BLaER1 treated with 17β-estradiol and CSF1 and Interleukin-3, amounts not matched to agents 10 nM and 100 nM (cell line): ENCODE measurements at regions not wholly inside any gene's neighbourhood (a gene's known extent, or its start where the extent isn't known, plus 50 kb on each side); places are given as distances from the start of the nearest gene placed in this dataset.
A peak's percentile ranks its signal among the peaks of the same experiment; 100 is the strongest.
"Not testable (repeated sequence)": the region's sequence is repeated elsewhere in the genome, so short reads cannot be mapped to it uniquely, and the experiment has no call there.

Source experiments
- H3K27ac ChIP-seq, 11 experiments: shearing (Covaris generic); formaldehyde crosslinking; 2 replicates each; pipeline ENCODE4 v1.8.1; 2022
- H3K27me3 ChIP-seq, 11 experiments: shearing (Covaris generic); formaldehyde crosslinking; 2 replicates each; pipeline ENCODE4 v1.8.1; 2022
- H3K36me3 ChIP-seq, 11 experiments: shearing (Covaris generic); formaldehyde crosslinking; 2 replicates each; pipeline ENCODE4 v1.8.1; 2022
- H3K4me1 ChIP-seq, 10 experiments: shearing (Covaris generic); formaldehyde crosslinking; 2 replicates each; pipeline ENCODE4 v1.8.1; 2022
- H3K4me2 ChIP-seq, 11 experiments: shearing (Covaris generic); formaldehyde crosslinking; 2 replicates each; pipeline ENCODE4 v1.8.1; 2022
- H3K4me3 ChIP-seq, 10 experiments: shearing (Covaris generic); formaldehyde crosslinking; 2 replicates each; pipeline ENCODE4 v1.8.1; 2022
- H3K9ac ChIP-seq, 11 experiments: shearing (Covaris generic); formaldehyde crosslinking; 2 replicates each; pipeline ENCODE4 v1.8.1; 2022
- H3K9me3 ChIP-seq, 11 experiments: shearing (Covaris generic); formaldehyde crosslinking; replicated peaks in 1 of 11; 2 replicates each; pipeline ENCODE4 v1.8.1; 2022
- H4K20me1 ChIP-seq, 11 experiments: shearing (Covaris generic); formaldehyde crosslinking; 2 replicates each; pipeline ENCODE4 v1.8.1; 2022
- Cebpa-rat ChIP-seq, 11 experiments: shearing (Covaris generic); IDR thresholded peaks; 2 replicates each; pipeline ENCODE4 v1.8.1; 2022

GRCh38 chr5:9829621-9830020, 199.5 kb upstream of the TAS2R1 start:
- Histone ChIP-seq H3K4me3 (no peak overlapping the region), H3K4me2 (no peak overlapping the region)

DNA sequence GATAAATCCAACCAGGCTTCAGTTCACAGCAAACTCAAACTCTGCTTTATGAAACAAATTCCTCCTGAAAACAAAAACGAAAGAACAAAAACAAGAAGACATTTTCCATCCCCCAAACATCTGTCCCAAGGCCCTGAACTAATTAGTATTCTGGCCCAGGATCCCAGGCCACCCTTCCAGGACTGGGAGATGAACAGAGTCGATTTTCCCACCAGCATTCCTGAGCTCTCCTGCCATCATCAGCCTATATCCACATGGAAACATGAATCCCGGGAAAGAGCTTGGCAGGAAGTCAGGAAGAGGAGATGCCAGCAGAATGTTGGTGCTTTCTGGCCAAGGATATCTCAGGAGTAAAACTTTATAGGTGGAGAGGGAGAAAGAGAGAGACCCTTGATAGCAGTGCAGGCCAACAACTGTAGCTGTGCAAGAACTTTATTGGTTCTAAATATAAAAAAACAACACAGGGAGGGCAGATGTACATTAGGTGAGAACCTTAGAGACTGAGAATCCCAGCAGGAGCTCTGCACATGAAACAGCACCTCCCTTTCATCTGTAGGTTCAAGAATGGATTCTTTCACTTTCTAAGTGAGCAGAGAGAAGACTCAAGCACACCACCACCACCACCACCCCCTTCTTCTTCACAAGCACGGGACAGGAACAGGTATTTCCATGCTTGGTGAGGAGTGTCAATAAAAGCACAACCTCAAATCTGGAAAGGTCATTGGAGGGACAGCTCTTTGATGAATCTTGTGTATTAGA, 190.7 kb upstream of the TAS2R1 start:
- no peak overlapping the region for H3K27ac ChIP-seq
- H3K36me3 ChIP-seq: no peaks in the 10 kb centered on the region
- no peak overlapping the region for H3K9ac ChIP-seq
- no peak overlapping the region for H3K4me3 ChIP-seq
- H3K4me1 ChIP-seq: no peaks in the 10 kb centered on the region
- no peaks in the 10 kb centered on the region for H3K9me3 ChIP-seq
- H4K20me1 ChIP-seq: no peaks in the 10 kb centered on the region
- H3K27me3 ChIP-seq: no peaks in the 10 kb centered on the region
- H3K4me2 ChIP-seq: no peak overlapping the region
- TF ChIP-seq Cebpa-rat (IDR thresholded peaks at IDR 0.05): no peak

More at GRCh38 chr5:9829621-9830020, 199.5 kb upstream of the TAS2R1 start:
- no peaks in the 10 kb centered on the region for H3K36me3 ChIP-seq
- no peak for TF ChIP-seq Cebpa-rat (IDR thresholded peaks at IDR 0.05)
- peaks cover 5 to 12% (median 10%) of the 10 kb centered on the region in 10 experiments; a peak in 18 of 20 replicates for H3K4me1 ChIP-seq
- no peaks in the 10 kb centered on the region for H3K27me3 ChIP-seq
- H4K20me1 ChIP-seq: no peaks in the 10 kb centered on the region
- H3K9me3 ChIP-seq: no peaks in the 10 kb centered on the region
- no peak overlapping the region for H3K27ac ChIP-seq
- no peak overlapping the region for H3K9ac ChIP-seq

GRCh38 chr5:9818340-9818845, 188.2 kb upstream of the TAS2R1 start:
- no peaks in the 10 kb centered on the region for H3K27me3 ChIP-seq
- H3K9ac ChIP-seq: no peak overlapping the region
- H3K36me3 ChIP-seq: no peaks in the 10 kb centered on the region
- no peak overlapping the region for H3K4me2 ChIP-seq
- no peak overlapping the region for H3K4me3 ChIP-seq
- no peaks in the 10 kb centered on the region for H4K20me1 ChIP-seq
- H3K9me3 ChIP-seq: no peaks in the 10 kb centered on the region
- H3K27ac ChIP-seq: no peak overlapping the region
- no peak for TF ChIP-seq Cebpa-rat (IDR thresholded peaks at IDR 0.05)
- peaks cover 0 to 12% (median 0%) of the 10 kb centered on the region in 10 experiments; a peak in 3 of 20 replicates for H3K4me1 ChIP-seq

GRCh38 chr5:9817819-9818218, 187.7 kb upstream of the TAS2R1 start:
- no peaks in the 10 kb centered on the region for H3K27me3 ChIP-seq
- H3K4me2 ChIP-seq: no peak overlapping the region
- no peaks in the 10 kb centered on the region for H3K36me3 ChIP-seq
- H3K4me1 ChIP-seq: peaks cover 0 to 12% (median 0%) of the 10 kb centered on the region in 10 experiments; a peak in 3 of 20 replicates
- H4K20me1 ChIP-seq: no peaks in the 10 kb centered on the region
- H3K9ac ChIP-seq: no peak overlapping the region
- no peaks in the 10 kb centered on the region for H3K9me3 ChIP-seq
- no peak for TF ChIP-seq Cebpa-rat (IDR thresholded peaks at IDR 0.05)
- no peak overlapping the region for H3K27ac ChIP-seq
- H3K4me3 ChIP-seq: no peak overlapping the region

- H3K4me3 ChIP-seq: no peak overlapping the region
- no peaks in the 10 kb centered on the region for H3K27me3 ChIP-seq
- no peak overlapping the region for H3K27ac ChIP-seq
- peaks cover 0 to 12% (median 0%) of the 10 kb centered on the region in 10 experiments; a peak in 3 of 20 replicates for H3K4me1 ChIP-seq
- no peak for TF ChIP-seq Cebpa-rat (IDR thresholded peaks at IDR 0.05)
- H3K9ac ChIP-seq: no peak overlapping the region
- peak overlapping the region in 1 of 11 experiments; percentile 43; a peak in 1 of 22 replicates for H3K4me2 ChIP-seq
- no peaks in the 10 kb centered on the region for H4K20me1 ChIP-seq
- H3K9me3 ChIP-seq: no peaks in the 10 kb centered on the region
- no peaks in the 10 kb centered on the region for H3K36me3 ChIP-seq
Observed at GRCh38 chr5:9815051-9815450, 184.9 kb upstream of the TAS2R1 start.

- no peaks in the 10 kb centered on the region for H3K27me3 ChIP-seq
- H3K9me3 ChIP-seq: no peaks in the 10 kb centered on the region
- H3K4me2 ChIP-seq: no peak overlapping the region
- H4K20me1 ChIP-seq: no peaks in the 10 kb centered on the region
- no peak overlapping the region for H3K27ac ChIP-seq
- no peaks in the 10 kb centered on the region for H3K36me3 ChIP-seq
- no peak overlapping the region for H3K4me3 ChIP-seq
- no peak for TF ChIP-seq Cebpa-rat (IDR thresholded peaks at IDR 0.05)
- H3K9ac ChIP-seq: no peak overlapping the region
- H3K4me1 ChIP-seq: peaks cover 0 to 12% (median 0%) of the 10 kb centered on the region in 10 experiments; a peak in 3 of 20 replicates
Observed at GRCh38 chr5:9813305-9813704, 183.2 kb upstream of the TAS2R1 start.

DNA sequence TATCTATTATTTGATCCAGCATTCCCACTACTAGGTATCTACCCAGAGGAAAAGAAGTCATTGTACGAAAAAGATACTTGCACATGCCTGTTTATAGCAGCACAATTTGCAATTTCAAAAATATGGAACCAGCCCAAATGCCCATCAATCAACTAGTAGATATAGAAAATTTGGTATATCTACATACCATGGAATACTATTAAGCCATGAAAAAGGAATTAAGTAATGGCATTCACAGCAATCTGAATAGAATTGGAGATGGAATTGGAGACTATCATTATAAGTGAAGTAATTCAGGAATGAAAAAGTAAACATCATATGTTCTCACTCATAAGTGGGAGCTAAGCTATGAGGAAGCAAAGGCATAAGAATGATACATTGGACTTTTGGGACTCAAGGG, 177.2 kb upstream of the TAS2R1 start:
- H3K27ac ChIP-seq, H4K20me1 ChIP-seq, H3K27me3 ChIP-seq, H3K4me1 ChIP-seq, H3K9ac ChIP-seq, H3K4me2 ChIP-seq, H3K4me3 ChIP-seq, H3K36me3 ChIP-seq: not testable (repeated sequence)
- peaks cover 0 to 33% (median 11%) of the 10 kb centered on the region in 11 experiments; a peak in 13 of 22 replicates for H3K9me3 ChIP-seq

- Histone ChIP-seq H3K4me1 (no peaks in the 10 kb centered on the region), H3K4me3 (no peak overlapping the region), H3K9ac (no peak overlapping the region), H3K4me2 (no peak overlapping the region), H3K27me3 (no peaks in the 10 kb centered on the region), H3K9me3 (peaks cover 0 to 31% (median 10%) of the 10 kb centered on the region in 11 experiments; a peak in 12 of 22 replicates), H4K20me1 (no peaks in the 10 kb centered on the region), H3K36me3 (no peaks in the 10 kb centered on the region), H3K27ac (no peak overlapping the region)
- TF ChIP-seq Cebpa-rat (IDR thresholded peaks at IDR 0.05): no peak
Observed at GRCh38 chr5:9801908-9802307, 171.8 kb upstream of the TAS2R1 start.

DNA sequence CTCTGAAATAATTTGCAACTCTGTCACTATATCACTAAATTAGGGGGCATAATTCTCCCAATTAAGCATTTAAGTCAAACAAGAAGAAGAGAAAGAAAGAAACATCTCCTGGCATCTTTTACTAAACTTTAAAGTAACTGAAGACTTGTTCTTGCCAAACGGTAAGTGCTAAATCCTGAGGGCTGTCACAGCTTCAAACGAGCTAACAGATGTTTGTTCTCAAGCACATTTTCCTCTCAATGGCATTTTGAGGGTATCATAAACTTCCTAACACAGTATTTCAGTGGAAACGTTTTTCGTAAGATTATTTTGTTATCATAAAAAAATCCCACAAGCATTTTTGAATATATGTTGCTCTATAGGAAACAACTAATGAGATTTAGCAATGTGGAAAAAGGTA, 169.5 kb upstream of the TAS2R1 start:
- H3K9ac ChIP-seq: no peak overlapping the region
- H3K27me3 ChIP-seq: no peaks in the 10 kb centered on the region
- H3K4me2 ChIP-seq: no peak overlapping the region
- no peaks in the 10 kb centered on the region for H4K20me1 ChIP-seq
- no peaks in the 10 kb centered on the region for H3K4me1 ChIP-seq
- no peak for TF ChIP-seq Cebpa-rat (IDR thresholded peaks at IDR 0.05)
- H3K4me3 ChIP-seq: no peak overlapping the region
- H3K9me3 ChIP-seq: peaks cover 0 to 22% (median 10%) of the 10 kb centered on the region in 11 experiments; a peak in 10 of 22 replicates
- H3K36me3 ChIP-seq: no peaks in the 10 kb centered on the region
- no peak overlapping the region for H3K27ac ChIP-seq

GRCh38 chr5:9790276-9790675, 160.1 kb upstream of the TAS2R1 start:
- Histone ChIP-seq H3K4me3 (no peak overlapping the region), H3K9ac (no peak overlapping the region), H4K20me1 (no peaks in the 10 kb centered on the region), H3K4me2 (no peak overlapping the region), H3K36me3 (no peaks in the 10 kb centered on the region), H3K4me1 (0 out of 20 replicates have a peak, but pooled peaks cover 0 to 4% (median 0%) of the 10 kb centered on the region in 10 experiments), H3K27me3 (no peaks in the 10 kb centered on the region), H3K9me3 (no peaks in the 10 kb centered on the region), H3K27ac (no peak overlapping the region)
- TF ChIP-seq Cebpa-rat (IDR thresholded peaks at IDR 0.05): no peak
